Activated CD4-positive, alpha-beta T cell treated with anti-CD3 and anti-CD28 coated beads, Interleukin-2, amount 50 U/mL, for 16 hours (primary cell): ENCODE measurements at regions not wholly inside any gene's neighbourhood (a gene's known extent, or its start where the extent isn't known, plus 50 kb on each side); places are given as distances from the start of the nearest gene placed in this dataset.
A peak's percentile ranks its signal among the peaks of the same experiment; 100 is the strongest.

Experiments used
- DNase-seq: peaks from one replicate; pipeline ENCODE4 v3.0.0-alpha.2; 2020

- no peak for DNase-seq
These were observed 87.8 kb downstream of the PMP22 start for GRCh38 chr17:15177343-15177742.

GRCh38 chr17:15175356-15175755 is 89.8 kb downstream of the PMP22 start:
- DNase-seq: no peak

GRCh38 chr17:15171167-15172047 is 93.7 kb downstream of the PMP22 start:
- DNase-seq: peak; percentile 44

GRCh38 chr17:15169676-15170075 is 95.5 kb downstream of the PMP22 start:
- DNase-seq: no peak

- DNase-seq: no peak
These were observed 96.7 kb downstream of the PMP22 start for GRCh38 chr17:15168379-15168778.

- no peak for DNase-seq
These were observed 103.7 kb downstream of the PMP22 start for GRCh38 chr17:15161395-15161794.

GRCh38 chr17:15157051-15157450 is 108.1 kb downstream of the PMP22 start:
- no peak for DNase-seq

GRCh38 chr17:15154618-15155017 is 110.5 kb downstream of the PMP22 start:
- no peak for DNase-seq

- DNase-seq: no peak
These were observed 119.5 kb downstream of the PMP22 start for GRCh38 chr17:15145621-15146020.

- no peak for DNase-seq
These were observed 121.6 kb downstream of the PMP22 start for GRCh38 chr17:15143524-15143923.

GRCh38 chr17:15134363-15134762 is 130.8 kb downstream of the PMP22 start:
- DNase-seq: no peak

GRCh38 chr17:15133826-15134225 is 131.3 kb downstream of the PMP22 start:
- no peak for DNase-seq

- DNase-seq: no peak
These were observed 132.0 kb downstream of the PMP22 start for GRCh38 chr17:15133143-15133542.

- no peak for DNase-seq
These were observed 134.7 kb downstream of the PMP22 start for GRCh38 chr17:15130426-15130825.

GRCh38 chr17:15129986-15130385 is 135.1 kb downstream of the PMP22 start:
- no peak for DNase-seq

- no peak for DNase-seq
These were observed 140.4 kb downstream of the PMP22 start for GRCh38 chr17:15124746-15125145.

GRCh38 chr17:15124264-15124595 is 140.9 kb downstream of the PMP22 start:
- DNase-seq: no peak

- no peak for DNase-seq
These were observed 141.4 kb downstream of the PMP22 start for GRCh38 chr17:15123593-15124263.

- no peak for DNase-seq
These were observed 142.3 kb downstream of the PMP22 start for GRCh38 chr17:15122857-15123256.

- no peak for DNase-seq
These were observed 143.7 kb downstream of the PMP22 start for GRCh38 chr17:15121426-15121825.

- DNase-seq: no peak
These were observed 145.2 kb downstream of the PMP22 start for GRCh38 chr17:15119968-15120367.

- DNase-seq: no peak
These were observed 147.9 kb downstream of the PMP22 start for GRCh38 chr17:15117239-15117638.

GRCh38 chr17:15112846-15113617 is 152.1 kb downstream of the PMP22 start:
- DNase-seq: no peak

- no peak for DNase-seq
These were observed 155.5 kb downstream of the PMP22 start for GRCh38 chr17:15109608-15110007.
